Pancreas (tissue), 10 donors: ENCODE measurements at regions not wholly inside any gene's neighbourhood (a gene's known extent, or its start where the extent isn't known, plus 50 kb on each side); places are given as distances from the start of the nearest gene placed in this dataset.

Source experiments
- ATAC-seq, 4 donors: fragments of 200-7000 bp; cut with Tn5 transposase; one replicate each; pipeline versions ENCODE4 v1.8.0 to v1.9.1; 2020; ENCODE audit warnings: mild to moderate bottlenecking in 4 of 4, moderate library complexity in 4 of 4
- DNase-seq, 6 donors: peaks; one replicate each; pipeline ENCODE4 v3.0.0-alpha.2; 2020
- FAIRE-seq: peaks from 2 replicates; lab custom pipeline; 2012; peaks lifted over from hg19 to GRCh38; lab: Jason Lieb, UNC
- H3K27ac ChIP-seq, 4 donors: fragments of 200-600 bp; sonication (generic); 1 replicate in 3 of 4; 2 replicates in 1 of 4; pipeline versions ENCODE4 v1.5.0 to v1.8.0; 2020
- H3K27me3 ChIP-seq, 4 donors: fragments of 200-600 bp; one replicate each; pipeline ENCODE4 v1.8.0; 2021
- H3K36me3 ChIP-seq, 3 donors: fragments of 200-600 bp; sonication (generic) in 1 of 3; one replicate each; pipeline versions ENCODE4 v1.5.0 to v1.8.0; 2020 to 2021
- H3K4me1 ChIP-seq, 3 donors: fragments of 200-600 bp; one replicate each; pipeline ENCODE4 v1.8.0; 2021
- H3K4me3 ChIP-seq, 4 donors: fragments of 200-600 bp; sonication (generic) in 2 of 4; one replicate each; pipeline versions ENCODE4 v1.5.0 to v1.8.0; 2020 to 2021
- H3K9me3 ChIP-seq, 4 donors: fragments of 200-600 bp; one replicate each; pipeline ENCODE4 v1.8.0; 2021
- WGBS, 2 donors: extraction: QIAGEN DNeasy Blood & Tissue Kit; methylation state at CpG; one replicate each; pipeline ENCODE4 v1.1.7; 2013; 5-methylcytosine and 5-hydroxymethylcytosine counted together
- intact Hi-C, 3 donors: fragments of 100-400 bp; cut with DNase I; formaldehyde crosslinking; loops; one replicate each; pipeline versions ENCODE4 v1.11.1 to v1.14.2; 2022
- TF ChIP-seq, protein P1 (sequence below), 4 donors: fragments of 200-600 bp; sonication (generic) in 3 of 4; IDR thresholded peaks; one replicate each; pipeline versions ENCODE4 v1.5.0 to v1.8.0; 2021; ENCODE audit warnings: antibody characterized with exemption in 4 of 4
- donor health status: healthy with polysubstance abuse.
- donor health status: DM: no; HTN: no; CAD: no; lungs with moderate emphysema.
- donor health status: DM: no; HTN: no; CAD: no.
- donor health status: control.
- donor health status: control.
- donor health status: Bipolar disorder and iron deficiency.
- donor health status: DM: yes; HTN: yes; CAD: no.
- donor health status: DM: no; HTN: no; CAD: no.
- donor health status: DM: no; HTN: no; CAD: no.
- donor health status: DM: yes; HTN: yes; CAD: no.

DNA sequence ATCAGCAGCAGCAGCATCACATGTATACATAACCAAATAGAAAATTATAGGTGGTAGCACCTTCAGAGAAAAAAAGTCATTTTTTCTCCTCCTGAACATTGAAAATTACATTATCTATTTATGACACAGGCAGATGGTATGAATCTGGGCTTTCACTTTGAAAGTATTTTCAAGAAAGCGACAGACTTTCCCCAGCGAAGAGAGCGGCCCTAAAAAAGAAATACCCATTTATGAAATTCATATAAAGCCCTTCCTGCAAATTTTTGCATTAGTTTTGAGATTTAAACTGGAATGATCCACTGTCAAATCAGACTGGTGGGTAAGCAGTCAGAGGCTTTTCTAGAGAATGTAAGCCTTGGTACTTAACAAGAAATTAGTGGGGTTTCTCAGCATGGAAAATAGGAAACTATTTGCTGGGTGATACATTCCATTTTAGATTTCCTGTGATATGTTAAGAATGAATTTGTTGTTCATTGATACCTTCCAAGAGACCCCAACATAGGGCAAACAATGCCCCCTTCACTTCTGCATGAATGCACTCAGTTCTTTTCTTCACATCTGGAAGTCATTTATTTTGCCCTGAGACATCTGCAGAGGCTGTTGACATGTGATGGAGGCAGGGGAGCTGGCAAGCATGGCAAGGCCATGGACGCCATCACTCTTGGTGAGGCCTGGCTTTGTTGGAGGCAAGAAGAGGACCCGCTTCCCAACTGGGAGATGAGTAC is 147.0 kb downstream of the LINC00237 start:
- ATAC-seq (no peak), DNase-seq (no peak), FAIRE-seq (no peak)
- H3K36me3 ChIP-seq = no peaks in the 10 kb centered on the region
- 87 to 91% methylated on average over 5 of the region's 5 CpGs for WGBS, 2 donors
- H3K4me1 ChIP-seq = no peaks in the 10 kb centered on the region
- no peak overlapping the region for H3K27ac ChIP-seq
- intact Hi-C loops = no loop called here
- H3K9me3 ChIP-seq = no peaks in the 10 kb centered on the region
- TF ChIP-seq, protein P1, sequence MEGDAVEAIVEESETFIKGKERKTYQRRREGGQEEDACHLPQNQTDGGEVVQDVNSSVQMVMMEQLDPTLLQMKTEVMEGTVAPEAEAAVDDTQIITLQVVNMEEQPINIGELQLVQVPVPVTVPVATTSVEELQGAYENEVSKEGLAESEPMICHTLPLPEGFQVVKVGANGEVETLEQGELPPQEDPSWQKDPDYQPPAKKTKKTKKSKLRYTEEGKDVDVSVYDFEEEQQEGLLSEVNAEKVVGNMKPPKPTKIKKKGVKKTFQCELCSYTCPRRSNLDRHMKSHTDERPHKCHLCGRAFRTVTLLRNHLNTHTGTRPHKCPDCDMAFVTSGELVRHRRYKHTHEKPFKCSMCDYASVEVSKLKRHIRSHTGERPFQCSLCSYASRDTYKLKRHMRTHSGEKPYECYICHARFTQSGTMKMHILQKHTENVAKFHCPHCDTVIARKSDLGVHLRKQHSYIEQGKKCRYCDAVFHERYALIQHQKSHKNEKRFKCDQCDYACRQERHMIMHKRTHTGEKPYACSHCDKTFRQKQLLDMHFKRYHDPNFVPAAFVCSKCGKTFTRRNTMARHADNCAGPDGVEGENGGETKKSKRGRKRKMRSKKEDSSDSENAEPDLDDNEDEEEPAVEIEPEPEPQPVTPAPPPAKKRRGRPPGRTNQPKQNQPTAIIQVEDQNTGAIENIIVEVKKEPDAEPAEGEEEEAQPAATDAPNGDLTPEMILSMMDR (IDR thresholded peaks at IDR 0.05) = no peak
- no peak overlapping the region for H3K4me3 ChIP-seq
- H3K27me3 ChIP-seq = no peaks in the 10 kb centered on the region

DNA sequence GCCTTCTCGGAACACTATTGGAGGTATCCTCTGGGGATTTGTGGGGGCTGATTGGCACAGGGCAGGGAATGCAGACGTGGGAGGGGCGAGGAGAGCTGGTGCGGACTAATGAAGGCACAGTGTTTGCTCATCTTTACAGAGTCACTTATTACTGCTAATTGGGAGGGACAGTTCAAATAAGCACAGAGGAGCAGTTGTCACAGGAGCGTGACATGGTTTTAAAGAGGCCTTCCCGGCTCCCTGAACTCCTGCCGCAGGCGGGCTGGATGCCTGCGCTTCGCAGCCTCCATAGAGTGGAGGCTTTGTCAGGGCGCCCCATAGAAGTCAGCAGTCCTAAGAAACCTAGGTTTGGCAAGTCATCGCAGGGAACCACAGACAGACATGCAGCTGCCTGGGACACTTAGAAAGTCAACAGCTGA is 149.6 kb downstream of the LINC00237 start:
- intact Hi-C loops = no loop called here

DNA sequence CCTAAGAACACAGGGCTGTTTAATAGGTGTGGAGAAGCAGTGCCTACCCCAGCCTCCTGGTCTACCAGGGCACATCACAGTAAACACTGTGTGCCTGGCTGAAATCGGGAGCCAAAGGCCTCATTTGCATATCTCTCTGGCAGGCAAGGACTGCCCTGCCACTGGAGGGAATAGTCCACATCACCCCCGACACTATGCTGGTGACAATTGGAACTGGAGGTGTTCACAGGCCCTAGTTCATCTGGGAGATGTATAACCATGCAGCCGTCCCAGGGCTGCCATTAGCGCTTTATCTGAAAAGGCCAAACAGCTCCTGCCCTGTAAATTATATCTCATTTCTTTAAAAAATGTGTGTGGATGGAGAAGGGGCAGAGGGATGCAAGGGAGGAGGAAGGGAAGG is 150.3 kb downstream of the LINC00237 start:
- no peak for FAIRE-seq
- intact Hi-C loops = no loop called here
- no peaks in the 10 kb centered on the region for H3K36me3 ChIP-seq
- ATAC-seq = no peak
- no peaks in the 10 kb centered on the region for H3K9me3 ChIP-seq
- TF ChIP-seq, protein P1 (IDR thresholded peaks at IDR 0.05) = no peak
- DNase-seq = no peak
- no peak overlapping the region for H3K4me3 ChIP-seq
- no peaks in the 10 kb centered on the region for H3K4me1 ChIP-seq
- H3K27me3 ChIP-seq = no peaks in the 10 kb centered on the region
- 36 to 37% methylated on average over 4 of the region's 4 CpGs for WGBS, 2 donors
- no peak overlapping the region for H3K27ac ChIP-seq

More for the DNA sequence above, 149.6 kb downstream of the LINC00237 start:
- H3K36me3 ChIP-seq = no peaks in the 10 kb centered on the region
- DNase-seq = no peak
- FAIRE-seq = no peak
- H3K27me3 ChIP-seq = no peaks in the 10 kb centered on the region
- no peak for ATAC-seq
- H3K27ac ChIP-seq = no peak overlapping the region
- H3K9me3 ChIP-seq = no peaks in the 10 kb centered on the region
- H3K4me3 ChIP-seq = no peak overlapping the region
- TF ChIP-seq, protein P1 (IDR thresholded peaks at IDR 0.05) = no peak
- 44 to 51% methylated on average over 12 of the region's 12 CpGs for WGBS, 2 donors
- no peaks in the 10 kb centered on the region for H3K4me1 ChIP-seq

DNA sequence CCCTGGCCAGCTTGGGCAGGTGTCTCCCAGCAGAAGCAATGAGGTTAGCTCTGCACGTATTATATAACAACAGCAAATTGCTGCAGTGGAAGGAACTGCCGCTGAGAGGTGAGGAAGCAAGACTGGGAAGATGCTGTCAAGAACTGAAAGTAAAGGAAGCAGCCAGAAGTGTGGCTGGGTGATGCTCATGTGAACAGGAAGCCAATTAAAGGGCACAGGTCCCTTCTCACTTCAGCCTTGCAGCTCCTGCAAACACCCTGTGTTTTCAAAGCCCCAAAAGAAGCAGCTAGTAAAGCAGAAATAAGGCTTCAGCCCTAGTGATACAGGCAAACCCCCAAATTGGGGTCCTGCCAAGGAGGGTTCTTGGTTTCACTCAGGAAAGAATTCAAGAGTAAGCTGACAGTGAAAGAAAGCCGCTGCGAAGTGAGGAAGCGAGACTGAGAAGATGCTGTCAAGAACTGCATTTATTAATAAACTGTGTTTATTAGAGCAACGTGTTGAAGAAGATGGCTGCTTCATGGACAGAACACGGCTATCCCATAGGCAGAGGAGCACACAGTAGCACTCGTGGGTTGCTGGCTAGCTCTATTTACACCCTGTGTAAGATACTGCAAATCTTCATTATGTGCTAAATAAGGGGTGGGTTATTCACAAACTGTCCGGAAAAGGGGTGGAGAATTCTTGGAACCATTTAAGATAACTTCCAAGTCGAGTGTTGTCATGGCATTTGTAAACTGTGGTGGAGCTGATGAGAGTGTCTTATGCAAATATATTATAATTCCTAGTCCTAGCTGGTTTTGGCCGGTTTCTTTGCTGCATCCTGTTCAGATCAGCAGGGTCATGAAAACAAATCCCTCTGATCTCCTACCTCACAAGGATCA is 152.2 kb downstream of the LINC00237 start:
- Histone ChIP-seq H3K4me1 (no peaks in the 10 kb centered on the region), H3K27ac (no peak overlapping the region), H3K4me3 (no peak overlapping the region), H3K9me3 (no peaks in the 10 kb centered on the region), H3K36me3 (no peaks in the 10 kb centered on the region), H3K27me3 (no peaks in the 10 kb centered on the region)
- TF ChIP-seq, protein P1 (IDR thresholded peaks at IDR 0.05) = no peak
- WGBS, 2 donors = 59 to 66% methylated on average over 11 of the region's 11 CpGs
- DNase-seq (no peak), ATAC-seq (no peak), FAIRE-seq (no peak)
- intact Hi-C loops = no loop called here
